ENCODE measurements at regions not wholly inside any gene's neighbourhood (a gene's known extent, or its start where the extent isn't known, plus 50 kb on each side); places are given as distances from the start of the nearest gene placed in this dataset.

- Histone ChIP-seq H2BK12ac (ENCODE audit: insufficient read length, low read depth, low read length) (no peak overlapping the region), H4K5ac (ENCODE audit: insufficient read length, low read depth, low read length) (no peak overlapping the region), H3K4ac (ENCODE audit: low read depth, low read length) (no peak overlapping the region), H3K4me1 (ENCODE audit: insufficient read depth, low read length) (no peaks in the 10 kb centered on the region), H4K91ac (ENCODE audit: insufficient read length, low read depth, low read length) (no peak overlapping the region), H3K79me2 (ENCODE audit: insufficient read depth, low read length) (no peaks in the 10 kb centered on the region), H2AK5ac (ENCODE audit: insufficient read length, low read length) (no peak overlapping the region), H3K79me1 (ENCODE audit: insufficient read depth, low read depth, low read length, poor library complexity, severe bottlenecking) (no peaks in the 10 kb centered on the region), H3K23ac (ENCODE audit: insufficient read length, low read depth, low read length) (no peak overlapping the region), H3K9me3 (ENCODE audit: control insufficient read depth, low read depth, low read length) (no peaks in the 10 kb centered on the region), H2AFZ (ENCODE audit: low read length) (no peak overlapping the region), H3K27me3 (ENCODE audit: insufficient read depth, low read length) (no peaks in the 10 kb centered on the region), H3K4me2 (ENCODE audit: insufficient read depth, insufficient read length, low read length) (no peak overlapping the region), H4K8ac (replicated peaks; ENCODE audit: insufficient read length, low read depth, low read length) (no peak overlapping the region), H2BK15ac (ENCODE audit: low read depth, low read length) (no peak overlapping the region), H3K56ac (ENCODE audit: insufficient read length, low read depth, low read length) (no peak overlapping the region), H3K9ac (ENCODE audit: extremely low read depth, insufficient read length, low read length) (no peak overlapping the region), H2BK20ac (ENCODE audit: low read depth, low read length, poor library complexity, severe bottlenecking) (no peak overlapping the region), H3K23me2 (ENCODE audit: insufficient read length, low read depth, low read length, poor library complexity, severe bottlenecking) (no peaks in the 10 kb centered on the region), H2BK120ac (ENCODE audit: low read depth, low read length, poor library complexity, severe bottlenecking) (no peak overlapping the region), H2BK5ac (ENCODE audit: insufficient read length, low read length) (no peak overlapping the region), H3K18ac (ENCODE audit: insufficient read length, low read depth, low read length) (no peak overlapping the region), H3T11ph (ENCODE audit: low read length) (no peak overlapping the region), H3K14ac (ENCODE audit: insufficient read depth, low read length) (no peak overlapping the region), H4K20me1 (ENCODE audit: control insufficient read depth, insufficient read depth, insufficient read length) (no peaks in the 10 kb centered on the region), H3K27ac (ENCODE audit: insufficient read length, low read depth, low read length) (no peak overlapping the region)
- Mint-ChIP-seq H3K36me3 (ENCODE audit: insufficient read depth in 1 of 3, low read depth in 3 of 3) (peaks cover 0 to 2% (median 0%) of the 10 kb centered on the region in 3 experiments; a peak in 1 of 7 replicates), H3K27me3 (ENCODE audit: low read depth) (no peaks in the 10 kb centered on the region), H3K9me3 (peaks cover 0 to 7% of the 10 kb centered on the region in 2 experiments), H3K4me1 (peaks cover 5 to 7% of the 10 kb centered on the region in 2 experiments), H3K4me3 (no peak overlapping the region), H3K27ac (no peak overlapping the region; a peak in 1 of 7 replicates)
- no CpG with 5 or more reads among the region's 2 CpGs for WGBS (ENCODE audit: extremely low coverage, insufficient read length, low lambda C conversion rate)
- DNase-seq, result no peak
- TF ChIP-seq CTCF (conservative IDR thresholded peaks at IDR 0.05), result no peak
Measured at GRCh38 chr13:22173610-22174009, 502.7 kb downstream of the FGF9 start.
